ENCODE measurements at regions not wholly inside any gene's neighbourhood (a gene's known extent, or its start where the extent isn't known, plus 50 kb on each side); places are given as distances from the start of the nearest gene placed in this dataset.
A peak's percentile ranks its signal among the peaks of the same experiment; 100 is the strongest.

DNA sequence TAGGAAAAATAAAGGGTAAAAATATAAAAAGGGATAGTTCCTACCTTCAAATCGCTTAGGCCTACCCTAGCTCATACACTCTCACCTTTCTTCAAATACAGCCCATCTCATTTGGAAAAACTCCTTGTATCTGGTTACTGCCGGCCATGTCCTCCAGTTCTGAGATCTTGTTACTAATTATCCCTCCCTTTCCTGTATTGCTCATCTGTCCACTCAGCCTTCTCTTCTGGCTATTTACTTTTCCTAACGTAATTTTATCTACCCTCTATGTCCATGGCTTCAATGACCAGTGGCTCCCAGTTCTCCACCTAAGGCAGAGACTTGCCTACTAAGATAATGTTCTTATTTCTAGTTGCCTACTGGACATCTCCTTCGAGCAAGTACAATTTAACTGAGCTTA is 342.9 kb upstream of the ACVR2A start:
- CTCF ChIA-PET, result no interaction called here
- no peak overlapping the region for H3K27ac Mint-ChIP-seq
- peaks cover 15% of the 10 kb centered on the region for H3K4me1 ChIP-seq (ENCODE audit: insufficient read depth, low read length)
- no peak overlapping the region for H3K4me3 Mint-ChIP-seq
- no peak overlapping the region for H3K27ac ChIP-seq (ENCODE audit: low read depth in 1 of 2, low read length in 2 of 2)
- TF ChIP-seq, protein P1, sequence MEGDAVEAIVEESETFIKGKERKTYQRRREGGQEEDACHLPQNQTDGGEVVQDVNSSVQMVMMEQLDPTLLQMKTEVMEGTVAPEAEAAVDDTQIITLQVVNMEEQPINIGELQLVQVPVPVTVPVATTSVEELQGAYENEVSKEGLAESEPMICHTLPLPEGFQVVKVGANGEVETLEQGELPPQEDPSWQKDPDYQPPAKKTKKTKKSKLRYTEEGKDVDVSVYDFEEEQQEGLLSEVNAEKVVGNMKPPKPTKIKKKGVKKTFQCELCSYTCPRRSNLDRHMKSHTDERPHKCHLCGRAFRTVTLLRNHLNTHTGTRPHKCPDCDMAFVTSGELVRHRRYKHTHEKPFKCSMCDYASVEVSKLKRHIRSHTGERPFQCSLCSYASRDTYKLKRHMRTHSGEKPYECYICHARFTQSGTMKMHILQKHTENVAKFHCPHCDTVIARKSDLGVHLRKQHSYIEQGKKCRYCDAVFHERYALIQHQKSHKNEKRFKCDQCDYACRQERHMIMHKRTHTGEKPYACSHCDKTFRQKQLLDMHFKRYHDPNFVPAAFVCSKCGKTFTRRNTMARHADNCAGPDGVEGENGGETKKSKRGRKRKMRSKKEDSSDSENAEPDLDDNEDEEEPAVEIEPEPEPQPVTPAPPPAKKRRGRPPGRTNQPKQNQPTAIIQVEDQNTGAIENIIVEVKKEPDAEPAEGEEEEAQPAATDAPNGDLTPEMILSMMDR (IDR thresholded peaks at IDR 0.05), result no peak
- peaks cover 0 to 6% of the 10 kb centered on the region in 2 experiments for H3K9me3 ChIP-seq (ENCODE audit: control insufficient read depth in 1 of 2, insufficient read depth in 1 of 2, low read length in 2 of 2)
- peaks cover 50% of the 10 kb centered on the region for H3K4me1 Mint-ChIP-seq (ENCODE audit: low read depth)
- H3K27me3 Mint-ChIP-seq, result no peaks in the 10 kb centered on the region
- POLR2A ChIA-PET, result no interaction called here
- H3K4me3 ChIP-seq (ENCODE audit: low read length), result no peak overlapping the region
- H3K36me3 Mint-ChIP-seq (ENCODE audit: low read depth), result no peaks in the 10 kb centered on the region
- DNase-seq (no peak), ATAC-seq (ENCODE audit: poor library complexity) (no peak)
- no peaks in the 10 kb centered on the region for H3K9me3 Mint-ChIP-seq
- no peaks in the 10 kb centered on the region for H3K27me3 ChIP-seq (ENCODE audit: control insufficient read depth in 1 of 2, insufficient read depth in 2 of 2, low read length in 2 of 2)
- no peaks in the 10 kb centered on the region for H3K36me3 ChIP-seq (ENCODE audit: insufficient read depth, low read length)
- intact Hi-C loops (cut with DNase I, micrococcal nuclease), result no loop called here

DNA sequence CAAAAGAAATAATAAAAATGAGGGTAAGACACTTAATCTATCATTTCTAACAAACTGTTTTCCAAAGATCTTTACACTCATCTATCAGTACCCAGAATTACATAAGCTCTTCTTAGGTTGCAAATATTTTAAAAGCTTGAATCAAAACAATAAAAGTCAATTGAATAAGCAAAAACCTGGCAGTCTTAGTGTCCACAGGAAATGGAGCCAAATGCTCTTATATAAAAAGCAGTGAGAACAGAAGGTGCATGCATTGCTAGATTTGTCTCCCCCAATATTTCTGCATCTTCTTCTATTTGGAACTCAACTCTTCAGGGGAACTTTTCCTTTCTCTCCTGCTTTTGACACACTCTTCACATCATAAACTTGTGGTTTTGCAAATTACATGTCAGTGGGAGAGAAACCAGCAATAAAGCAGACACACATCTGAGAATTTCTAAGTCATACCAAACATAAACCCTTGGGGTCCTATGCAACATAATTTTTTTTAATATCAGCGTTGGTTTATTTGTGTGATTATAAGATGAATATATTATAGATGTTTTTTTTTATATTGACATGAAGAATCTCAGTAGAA is 343.9 kb upstream of the ACVR2A start:
- ATAC-seq (ENCODE audit: poor library complexity) (no peak), DNase-seq (peak in 1 of 14 experiments; percentile 8)
- Histone ChIP-seq H3K27me3 (ENCODE audit: control insufficient read depth in 1 of 2, insufficient read depth in 2 of 2, low read length in 2 of 2) (no peaks in the 10 kb centered on the region), H3K4me3 (ENCODE audit: low read length) (no peak overlapping the region), H3K4me1 (ENCODE audit: insufficient read depth, low read length) (peaks cover 15% of the 10 kb centered on the region), H3K27ac (ENCODE audit: low read depth in 1 of 2, low read length in 2 of 2) (no peak overlapping the region), H3K9me3 (ENCODE audit: control insufficient read depth in 1 of 2, insufficient read depth in 1 of 2, low read length in 2 of 2) (no peaks in the 10 kb centered on the region), H3K36me3 (ENCODE audit: insufficient read depth, low read length) (no peaks in the 10 kb centered on the region)
- Mint-ChIP-seq H3K36me3 (ENCODE audit: low read depth) (no peaks in the 10 kb centered on the region), H3K27ac (peak overlapping the region; percentile 10), H3K4me1 (ENCODE audit: low read depth) (peaks cover 51% of the 10 kb centered on the region), H3K9me3 (no peaks in the 10 kb centered on the region), H3K4me3 (no peak overlapping the region), H3K27me3 (no peaks in the 10 kb centered on the region)
- intact Hi-C loops (cut with DNase I, micrococcal nuclease), result no loop called here
- ChIA-PET CTCF (no interaction called here), POLR2A (interaction anchor here (1.4 to 1.8 kb wide), 2 partner anchors 25 to 162 kb away, joined by 5 to 7 read pairs; no protein-coding TSS in a partner anchor)
- TF ChIP-seq, protein P1 (IDR thresholded peaks at IDR 0.05), result no peak

DNA sequence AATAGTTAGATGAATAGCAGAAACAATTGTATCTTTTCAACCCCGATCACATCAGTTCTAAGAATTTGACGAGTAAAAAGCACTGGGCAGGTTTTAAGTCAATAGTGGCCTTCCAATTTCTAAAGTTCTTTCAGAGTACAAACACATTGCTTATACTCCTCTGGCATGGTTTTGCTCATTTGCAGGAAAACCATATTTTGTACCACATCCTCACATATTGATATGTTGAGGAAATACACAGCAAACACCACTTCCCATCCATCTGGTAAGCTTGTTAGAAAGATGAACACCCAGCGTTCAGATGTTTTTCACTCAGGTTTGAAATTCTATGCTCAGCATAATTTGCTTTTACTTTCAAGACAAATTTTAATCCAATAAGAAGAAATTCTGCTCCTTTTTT is 344.6 kb upstream of the ACVR2A start:
- DNase-seq, result peak in 3 of 14 experiments; percentile 21 to 78 (median 27)
- CTCF ChIA-PET, result interaction anchor here (0.6 kb wide), 1 partner anchor 11 kb away, joined by 4 read pairs; no protein-coding TSS in a partner anchor

More for the DNA sequence above, 344.6 kb upstream of the ACVR2A start:
- POLR2A ChIA-PET, result interaction anchor here (1.0 to 1.8 kb wide), 4 partner anchors 9 to 163 kb away, joined by 3 to 7 read pairs (median 4); no protein-coding TSS in a partner anchor
- H3K27me3 Mint-ChIP-seq, result no peaks in the 10 kb centered on the region
- H3K4me1 Mint-ChIP-seq (ENCODE audit: low read depth), result peaks cover 51% of the 10 kb centered on the region
- Histone ChIP-seq H3K27me3 (ENCODE audit: control insufficient read depth in 1 of 2, insufficient read depth in 2 of 2, low read length in 2 of 2) (no peaks in the 10 kb centered on the region), H3K36me3 (ENCODE audit: insufficient read depth, low read length) (no peaks in the 10 kb centered on the region), H3K4me1 (ENCODE audit: insufficient read depth, low read length) (peaks cover 15% of the 10 kb centered on the region), H3K9me3 (ENCODE audit: control insufficient read depth in 1 of 2, insufficient read depth in 1 of 2, low read length in 2 of 2) (no peaks in the 10 kb centered on the region), H3K27ac (ENCODE audit: low read depth in 1 of 2, low read length in 2 of 2) (no peak overlapping the region), H3K4me3 (ENCODE audit: low read length) (no peak overlapping the region)
- H3K4me3 Mint-ChIP-seq, result peak overlapping the region; percentile 43
- H3K27ac Mint-ChIP-seq, result peak overlapping the region; percentile 10
- no peaks in the 10 kb centered on the region for H3K36me3 Mint-ChIP-seq (ENCODE audit: low read depth)
- TF ChIP-seq, protein P1 (IDR thresholded peaks at IDR 0.05), result no peak
- intact Hi-C loops (cut with DNase I, micrococcal nuclease), result no loop called here
- no peaks in the 10 kb centered on the region for H3K9me3 Mint-ChIP-seq
- peak; percentile 57 for ATAC-seq (ENCODE audit: poor library complexity)
